IMR-90 (cell line): ENCODE measurements at regions not wholly inside any gene's neighbourhood (a gene's known extent, or its start where the extent isn't known, plus 50 kb on each side); places are given as distances from the start of the nearest gene placed in this dataset.

Experiments used
- ATAC-seq: fragments of 200-7000 bp; cut with Tn5 transposase; 2 replicates; pipeline ENCODE4 v1.9.1; 2020; ENCODE audit warnings: low read depth, mild to moderate bottlenecking, moderate library complexity
- BruUV-seq: library from RNA; stranded (reverse); fragments of 400-500 nt; replicated peaks from 2 replicates; lab custom pipeline; 2021; lab: Mats Ljungman, UMichigan
- CTCF ChIA-PET: fragments of 300-600 bp; formaldehyde crosslinking; extraction: SDS; loops from one replicate; lab custom pipeline; 2021; ENCODE audit warnings: antibody characterized with exemption; lab: Yijun Ruan, JAX
- POLR2A ChIA-PET: fragments of 300-600 bp; sonication (Branson Sonifier 250); formaldehyde crosslinking; loops from one replicate; lab custom pipeline; 2022; ENCODE audit warnings: antibody characterized with exemption; ENCODE audit not compliant: unreplicated experiment; lab: Charles Lee
- DNase-seq: peaks from one replicate; pipeline ENCODE4 v3.0.0; 2013
- H2AFZ ChIP-seq: replicated peaks from 2 replicates; pipeline ENCODE3; 2013; ENCODE audit warnings: low read length, mild to moderate bottlenecking; ENCODE audit not compliant: poor library complexity
- H2AK5ac ChIP-seq: 2 replicates; pipeline ENCODE4 v1.6.1; 2013; ENCODE audit warnings: low read depth, low read length, inconsistent platforms
- H2AK9ac ChIP-seq: replicated peaks from 2 replicates; pipeline ENCODE3; 2013; ENCODE audit warnings: mild to moderate bottlenecking, low read depth, low read length, moderate library complexity; ENCODE audit not compliant: poor library complexity
- H2BK120ac ChIP-seq: 2 replicates; pipeline ENCODE4 v1.6.1; 2013; ENCODE audit warnings: low read depth, low read length, inconsistent platforms
- H2BK15ac ChIP-seq: 3 replicates; pipeline ENCODE4 v1.6.1; 2013; ENCODE audit warnings: low read depth, low read length, inconsistent platforms
- H2BK20ac ChIP-seq: 2 replicates; pipeline ENCODE4 v1.6.1; 2013; ENCODE audit warnings: low read depth, mild to moderate bottlenecking, inconsistent platforms, low read length, moderate library complexity
- H2BK5ac ChIP-seq: 2 replicates; pipeline ENCODE4 v1.6.1; 2013; ENCODE audit warnings: mild to moderate bottlenecking, low read depth, low read length, inconsistent platforms; ENCODE audit not compliant: poor library complexity, severe bottlenecking
- H3K14ac ChIP-seq: replicated peaks from 2 replicates; pipeline ENCODE4 v1.6.1; 2013; ENCODE audit warnings: low read depth, low read length, inconsistent platforms
- H3K18ac ChIP-seq: 2 replicates; pipeline ENCODE4 v1.6.1; 2013; ENCODE audit warnings: low read depth, low read length, control low read depth
- H3K23ac ChIP-seq: 2 replicates; pipeline ENCODE4 v1.6.1; 2013; ENCODE audit warnings: low read depth, low read length, inconsistent platforms
- H3K27ac ChIP-seq: 2 replicates; pipeline ENCODE4 v1.5.1; 2013; ENCODE audit warnings: mild to moderate bottlenecking, control low read depth, low read length; ENCODE audit not compliant: insufficient read depth
- H3K27me3 ChIP-seq: 2 replicates; pipeline ENCODE4 v1.6.1; 2013; ENCODE audit warnings: low read length; ENCODE audit not compliant: control insufficient read depth, insufficient read depth
- H3K36me3 ChIP-seq: 2 replicates; pipeline ENCODE4 v1.6.1; 2013; ENCODE audit warnings: low read length, mixed read lengths; ENCODE audit not compliant: control insufficient read depth, insufficient read depth
- H3K4ac ChIP-seq: 2 replicates; pipeline ENCODE4 v1.6.1; 2013; ENCODE audit warnings: low read depth, low read length, inconsistent platforms
- H3K4me1 ChIP-seq: 2 replicates; pipeline ENCODE4 v1.6.1; 2013; ENCODE audit warnings: low read length, mixed read lengths; ENCODE audit not compliant: control insufficient read depth, insufficient read depth
- H3K4me2 ChIP-seq: 2 replicates; pipeline ENCODE4 v1.6.1; 2013; ENCODE audit warnings: low read depth, mild to moderate bottlenecking, control low read depth, low read length, moderate library complexity
- H3K4me3 ChIP-seq: 2 replicates; pipeline ENCODE4 v1.5.1; 2013; ENCODE audit warnings: low read depth, mild to moderate bottlenecking, control low read depth, low read length, moderate library complexity; ENCODE audit not compliant: insufficient read depth
- H3K56ac ChIP-seq: 2 replicates; pipeline ENCODE4 v1.6.1; 2013; ENCODE audit warnings: low read length, inconsistent platforms; ENCODE audit not compliant: insufficient read depth; ENCODE audit errors: extremely low read depth
- H3K79me1 ChIP-seq, 2 experiments: 2 replicates each; pipeline ENCODE4 v1.6.1; 2013; ENCODE audit warnings: low read length in 2 of 2, inconsistent platforms in 1 of 2, low read depth in 1 of 2
- H3K9ac ChIP-seq: 2 replicates; pipeline ENCODE4 v1.6.1; 2013; ENCODE audit warnings: low read depth, low read length, control low read depth
- H3K9me1 ChIP-seq: 2 replicates; pipeline ENCODE4 v1.6.1; 2013; ENCODE audit warnings: low read length, inconsistent platforms; ENCODE audit not compliant: insufficient read depth
- H3K9me3 ChIP-seq: 2 replicates; pipeline ENCODE4 v1.6.1; 2013; ENCODE audit warnings: low read length; ENCODE audit not compliant: control insufficient read depth, insufficient read depth
- H4K20me1 ChIP-seq: 2 replicates; pipeline ENCODE4 v1.6.1; 2013; ENCODE audit warnings: low read length, inconsistent platforms; ENCODE audit not compliant: insufficient read depth
- H4K5ac ChIP-seq: 2 replicates; pipeline ENCODE4 v1.6.1; 2013; ENCODE audit warnings: mild to moderate bottlenecking, low read depth, low read length, control low read depth
- H4K8ac ChIP-seq, 2 experiments: 2 replicates each; pipeline ENCODE4 v1.6.1; 2013; ENCODE audit warnings: low read depth in 2 of 2, low read length in 2 of 2, control low read depth in 1 of 2, inconsistent platforms in 1 of 2
- H4K91ac ChIP-seq: 2 replicates; pipeline ENCODE4 v1.6.1; 2013; ENCODE audit warnings: low read depth, low read length, inconsistent platforms; ENCODE audit not compliant: insufficient read depth
- CEBPB ChIP-seq: IDR thresholded peaks from 2 replicates; pipeline ENCODE4 v1.6.1; 2012; ENCODE audit warnings: low read depth, low read length, improper control_type of control experiment
- CHD1 ChIP-seq: IDR thresholded peaks from 2 replicates; pipeline ENCODE4 v1.6.1; 2012; ENCODE audit warnings: low read depth, low read length, improper control_type of control experiment
- WGBS, 2 experiments: methylation state at CpG; one replicate each; pipeline versions ENCODE4 v1.1.5 to v1.1.7; 2013; ENCODE audit warnings: missing lambda C conversion rate in 2 of 2; ENCODE audit not compliant: insufficient read length in 1 of 2; ENCODE audit errors: extremely low coverage in 2 of 2; 5-methylcytosine and 5-hydroxymethylcytosine counted together
- dilution Hi-C: fragments of 300-500 bp; cut with HindIII; formaldehyde crosslinking; loops from one replicate; pipeline ENCODE4 v1.14.3; 2018; ENCODE audit warnings: low sequenced_read_pairs; ENCODE audit not compliant: unreplicated experiment
- in situ Hi-C: fragments of 300-500 bp; cut with MboI; formaldehyde crosslinking; loops from 3 replicates; pipeline ENCODE4 v1.14.3; 2019; ENCODE audit warnings: low sequenced_read_pairs, inconsistent platforms, mixed read lengths
- intact Hi-C: fragments of 100-400 bp; cut with micrococcal nuclease; formaldehyde crosslinking; loops from 2 replicates; pipeline ENCODE4 v1.10.0; 2022
- TF ChIP-seq, protein P1 (sequence below): fragments of 150-350 bp; IDR thresholded peaks from 2 replicates; pipeline ENCODE4 v1.6.1; 2016; ENCODE audit warnings: low read depth, mild to moderate bottlenecking, low read length, moderate library complexity, borderline replicate concordance

GRCh38 chr16:60763869-60764268 is 1272.4 kb downstream of the CDH8 start:
- no peaks in the 10 kb centered on the region for H3K27me3 ChIP-seq
- DNase-seq (no peak), ATAC-seq (no peak)
- no peak overlapping the region for H2AK9ac ChIP-seq
- H3K9me3 ChIP-seq, result peaks cover 6% of the 10 kb centered on the region; the same call in 1 of the 2 replicates
- H2AFZ ChIP-seq, result no peak overlapping the region
- intact Hi-C loops, result no loop called here
- H4K5ac ChIP-seq, result no peak overlapping the region
- H3K9ac ChIP-seq, result no peak overlapping the region
- H3K27ac ChIP-seq, result no peak overlapping the region
- no peak overlapping the region for H2BK15ac ChIP-seq
- no peak overlapping the region for H2AK5ac ChIP-seq
- H3K56ac ChIP-seq, result no peak overlapping the region
- no peak overlapping the region for H2BK120ac ChIP-seq
- H3K79me1 ChIP-seq, result no peaks in the 10 kb centered on the region
- no peak overlapping the region for H3K4me3 ChIP-seq
- H4K91ac ChIP-seq, result no peak overlapping the region
- no peak overlapping the region for H3K18ac ChIP-seq
- no peak overlapping the region for H3K4me2 ChIP-seq
- no peaks in the 10 kb centered on the region for H3K9me1 ChIP-seq
- no peaks in the 10 kb centered on the region for H4K20me1 ChIP-seq
- no peak overlapping the region for H3K23ac ChIP-seq
- no peak overlapping the region for H2BK5ac ChIP-seq
- no peak overlapping the region for H4K8ac ChIP-seq
- no TSS peak for BruUV-seq
- dilution Hi-C loops, result no loop called here
- no peak overlapping the region for H2BK20ac ChIP-seq
- in situ Hi-C loops, result no loop called here
- H3K4ac ChIP-seq, result no peak overlapping the region
- CTCF ChIA-PET, result no interaction called here
- no peak for TF ChIP-seq CHD1
- TF ChIP-seq, protein P1, sequence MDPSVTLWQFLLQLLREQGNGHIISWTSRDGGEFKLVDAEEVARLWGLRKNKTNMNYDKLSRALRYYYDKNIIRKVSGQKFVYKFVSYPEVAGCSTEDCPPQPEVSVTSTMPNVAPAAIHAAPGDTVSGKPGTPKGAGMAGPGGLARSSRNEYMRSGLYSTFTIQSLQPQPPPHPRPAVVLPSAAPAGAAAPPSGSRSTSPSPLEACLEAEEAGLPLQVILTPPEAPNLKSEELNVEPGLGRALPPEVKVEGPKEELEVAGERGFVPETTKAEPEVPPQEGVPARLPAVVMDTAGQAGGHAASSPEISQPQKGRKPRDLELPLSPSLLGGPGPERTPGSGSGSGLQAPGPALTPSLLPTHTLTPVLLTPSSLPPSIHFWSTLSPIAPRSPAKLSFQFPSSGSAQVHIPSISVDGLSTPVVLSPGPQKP, result no peak
- no peak for TF ChIP-seq CEBPB
- POLR2A ChIA-PET, result no interaction called here
- H3K4me1 ChIP-seq, result no peaks in the 10 kb centered on the region
- H3K36me3 ChIP-seq, result no peaks in the 10 kb centered on the region
- no CpG with 5 or more reads among the region's 4 CpGs for WGBS, 2 experiments
- H3K14ac ChIP-seq, result no peak overlapping the region
